Erythroblast (primary cell): ENCODE measurements at regions not wholly inside any gene's neighbourhood (a gene's known extent, or its start where the extent isn't known, plus 50 kb on each side); places are given as distances from the start of the nearest gene placed in this dataset.

Experiments
- GATA1 ChIP-seq: IDR thresholded peaks from 2 replicates; pipeline ENCODE4 v1.6.1; 2011; ENCODE audit warnings: low read depth, mild to moderate bottlenecking, control low read depth, low read length, moderate library complexity
- POLR2A ChIP-seq: IDR thresholded peaks from 2 replicates; pipeline ENCODE4 v1.6.1; 2011; ENCODE audit warnings: mild to moderate bottlenecking, low read length

GRCh38 chrX:144494074-144494473 lies 610.2 kb downstream of the UBE2NL start:
- no peak for TF ChIP-seq POLR2A
- TF ChIP-seq GATA1, result no peak
